GM23248 (cell line): ENCODE measurements at regions not wholly inside any gene's neighbourhood (a gene's known extent, or its start where the extent isn't known, plus 50 kb on each side); places are given as distances from the start of the nearest gene placed in this dataset.

Experiments
- EZH2 ChIP-seq: fragments of 200-600 bp; sonication (generic); IDR thresholded peaks from 2 replicates; pipeline ENCODE4 v1.6.1; 2018; ENCODE audit warnings: antibody characterized with exemption, mild to moderate bottlenecking; ENCODE audit not compliant: insufficient read depth, poor library complexity, severe bottlenecking
- EZH2phosphoT487 ChIP-seq: fragments of 200-600 bp; sonication (generic); IDR thresholded peaks from 2 replicates; pipeline ENCODE4 v1.6.1; 2018; ENCODE audit warnings: antibody characterized with exemption, moderate library complexity, mild to moderate bottlenecking, low read depth; ENCODE audit not compliant: insufficient read depth

GRCh38 chr5:124887223-124887622 lies 140.8 kb upstream of the ZNF608 start:
- TF ChIP-seq EZH2, result no peak
- no peak for TF ChIP-seq EZH2phosphoT487
